OCI-LY3 (cell line): ENCODE measurements at regions not wholly inside any gene's neighbourhood (a gene's known extent, or its start where the extent isn't known, plus 50 kb on each side); places are given as distances from the start of the nearest gene placed in this dataset.

Source experiments
- H2AFZ ChIP-seq: fragments of 200-600, 300-600 bp; shearing (Covaris generic); 2 replicates; pipeline ENCODE4 v1.6.0; 2014; ENCODE audit warnings: antibody characterized with exemption, low read depth, low read length
- H3K27ac ChIP-seq: fragments of 200-600, 300-600 bp; sonication (generic); 2 replicates; pipeline ENCODE4 v1.5.1; 2014; ENCODE audit warnings: mild to moderate bottlenecking, low read length, moderate library complexity, mixed read lengths
- H3K27me3 ChIP-seq: fragments of 200-600, 300-600 bp; sonication (generic); 2 replicates; pipeline ENCODE4 v1.6.1; 2014; ENCODE audit warnings: low read depth, low read length, mixed read lengths
- H3K36me3 ChIP-seq: fragments of 200-600, 300-600 bp; sonication (generic); replicated peaks from 2 replicates; pipeline ENCODE3; 2014; ENCODE audit warnings: low read depth, low read length, mixed read lengths
- H3K4me1 ChIP-seq: fragments of 300-600, 200-600 bp; sonication (generic); 2 replicates; pipeline ENCODE4 v1.6.1; 2014; ENCODE audit warnings: low read length, mixed read lengths
- H3K4me2 ChIP-seq: fragments of 200-600, 300-600 bp; sonication (generic); 2 replicates; pipeline ENCODE4 v1.6.1; 2014; ENCODE audit warnings: low read length, mixed read lengths
- H3K4me3 ChIP-seq: fragments of 300-600, 200-600 bp; sonication (generic); 2 replicates; pipeline ENCODE4 v1.5.1; 2014; ENCODE audit warnings: antibody characterized with exemption, mild to moderate bottlenecking, low read length, moderate library complexity
- H3K79me2 ChIP-seq: fragments of 300-600, 200-600 bp; shearing (Covaris generic); 2 replicates; pipeline ENCODE4 v1.6.1; 2014; ENCODE audit warnings: mild to moderate bottlenecking, low read length, mixed read lengths
- H3K9ac ChIP-seq: fragments of 300-600, 200-600 bp; shearing (Covaris generic); 2 replicates; pipeline ENCODE4 v1.6.0; 2014; ENCODE audit warnings: mild to moderate bottlenecking, low read length, moderate library complexity
- H3K9me3 ChIP-seq: fragments of 200-600, 300-600 bp; shearing (Covaris generic); 2 replicates; pipeline ENCODE4 v1.6.1; 2014; ENCODE audit warnings: low read length, mixed read lengths; ENCODE audit not compliant: insufficient read depth
- H4K20me1 ChIP-seq: fragments of 200-600, 300-600 bp; sonication (generic); 2 replicates; pipeline ENCODE4 v1.6.1; 2016; ENCODE audit warnings: low read length, mixed read lengths; ENCODE audit not compliant: insufficient read depth
- EZH2phosphoT487 ChIP-seq: fragments of 200-600 bp; shearing (Covaris generic); IDR thresholded peaks from 2 replicates; pipeline ENCODE4 v1.6.1; 2018; ENCODE audit warnings: antibody characterized with exemption, mixed run types, low read depth
- TF ChIP-seq, protein P1 (sequence below): fragments of 200-600, 300-600 bp; sonication (generic); IDR thresholded peaks from 2 replicates; pipeline ENCODE4 v1.5.1; 2014; ENCODE audit warnings: antibody characterized with exemption, low read length, low read depth

- Histone ChIP-seq H3K79me2 (no peaks in the 10 kb centered on the region), H3K4me3 (no peak overlapping the region), H2AFZ (no peak overlapping the region), H4K20me1 (no peaks in the 10 kb centered on the region), H3K4me1 (no peaks in the 10 kb centered on the region), H3K36me3 (no peaks in the 10 kb centered on the region), H3K27me3 (no peaks in the 10 kb centered on the region), H3K9ac (no peak overlapping the region), H3K9me3 (no peaks in the 10 kb centered on the region), H3K4me2 (no peak overlapping the region), H3K27ac (no peak overlapping the region)
- TF ChIP-seq, protein P1, sequence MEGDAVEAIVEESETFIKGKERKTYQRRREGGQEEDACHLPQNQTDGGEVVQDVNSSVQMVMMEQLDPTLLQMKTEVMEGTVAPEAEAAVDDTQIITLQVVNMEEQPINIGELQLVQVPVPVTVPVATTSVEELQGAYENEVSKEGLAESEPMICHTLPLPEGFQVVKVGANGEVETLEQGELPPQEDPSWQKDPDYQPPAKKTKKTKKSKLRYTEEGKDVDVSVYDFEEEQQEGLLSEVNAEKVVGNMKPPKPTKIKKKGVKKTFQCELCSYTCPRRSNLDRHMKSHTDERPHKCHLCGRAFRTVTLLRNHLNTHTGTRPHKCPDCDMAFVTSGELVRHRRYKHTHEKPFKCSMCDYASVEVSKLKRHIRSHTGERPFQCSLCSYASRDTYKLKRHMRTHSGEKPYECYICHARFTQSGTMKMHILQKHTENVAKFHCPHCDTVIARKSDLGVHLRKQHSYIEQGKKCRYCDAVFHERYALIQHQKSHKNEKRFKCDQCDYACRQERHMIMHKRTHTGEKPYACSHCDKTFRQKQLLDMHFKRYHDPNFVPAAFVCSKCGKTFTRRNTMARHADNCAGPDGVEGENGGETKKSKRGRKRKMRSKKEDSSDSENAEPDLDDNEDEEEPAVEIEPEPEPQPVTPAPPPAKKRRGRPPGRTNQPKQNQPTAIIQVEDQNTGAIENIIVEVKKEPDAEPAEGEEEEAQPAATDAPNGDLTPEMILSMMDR = no peak
- TF ChIP-seq EZH2phosphoT487 = no peak
Observed at GRCh38 chr1:38577385-38577784, 282.2 kb downstream of the RRAGC start.

GRCh38 chr1:38576241-38576640 is 283.3 kb downstream of the RRAGC start:
- Histone ChIP-seq H3K79me2 (no peaks in the 10 kb centered on the region), H3K27ac (no peak overlapping the region), H4K20me1 (no peaks in the 10 kb centered on the region), H3K4me1 (no peaks in the 10 kb centered on the region), H3K9ac (no peak overlapping the region), H3K4me2 (no peak overlapping the region), H3K9me3 (no peaks in the 10 kb centered on the region), H3K27me3 (no peaks in the 10 kb centered on the region), H3K36me3 (no peaks in the 10 kb centered on the region), H3K4me3 (no peak overlapping the region), H2AFZ (no peak overlapping the region)
- TF ChIP-seq, protein P1 = no peak
- no peak for TF ChIP-seq EZH2phosphoT487

DNA sequence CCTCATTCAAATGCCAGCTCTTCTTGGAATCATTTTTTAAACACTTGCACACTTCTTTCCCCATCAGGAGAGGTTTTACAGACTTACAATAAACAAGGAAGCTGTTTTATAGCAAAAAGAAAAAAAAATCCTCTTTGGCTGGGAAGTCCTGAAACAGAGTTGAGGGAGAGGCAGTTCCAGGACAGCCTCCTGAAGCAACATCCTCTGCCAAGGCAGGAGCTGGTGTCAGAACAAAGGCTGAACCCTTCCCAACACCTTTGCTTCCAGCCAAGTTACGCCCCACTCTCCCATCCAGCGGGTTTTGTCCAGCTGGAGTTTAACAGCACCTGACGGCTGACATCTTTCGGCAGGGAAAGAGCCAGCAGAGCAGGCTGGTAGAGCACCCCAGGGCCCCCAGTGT is 287.8 kb downstream of the RRAGC start:
- no peak overlapping the region for H3K9ac ChIP-seq
- H3K36me3 ChIP-seq = no peaks in the 10 kb centered on the region
- no peaks in the 10 kb centered on the region for H3K79me2 ChIP-seq
- no peak overlapping the region for H2AFZ ChIP-seq
- no peak overlapping the region for H3K27ac ChIP-seq
- H4K20me1 ChIP-seq = no peaks in the 10 kb centered on the region
- no peak for TF ChIP-seq EZH2phosphoT487
- TF ChIP-seq, protein P1 = no peak
- no peaks in the 10 kb centered on the region for H3K27me3 ChIP-seq
- H3K4me1 ChIP-seq = no peaks in the 10 kb centered on the region
- H3K4me2 ChIP-seq = no peak overlapping the region
- no peaks in the 10 kb centered on the region for H3K9me3 ChIP-seq
- no peak overlapping the region for H3K4me3 ChIP-seq

DNA sequence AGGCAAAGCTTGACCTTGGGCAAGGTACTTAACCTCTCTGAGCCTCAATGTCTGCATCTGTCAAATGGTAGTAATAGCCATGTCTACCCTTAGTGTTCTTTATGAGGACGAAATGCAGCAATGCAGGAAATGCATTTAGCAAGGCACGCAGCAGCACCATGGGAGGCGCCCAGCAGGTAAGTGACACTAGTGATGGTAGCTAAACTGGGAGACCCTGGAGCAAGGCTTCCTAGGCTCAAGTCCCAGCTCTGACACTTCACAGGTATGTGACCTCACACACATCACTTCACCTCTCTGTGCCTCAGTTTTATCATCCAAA is 289.0 kb downstream of the RRAGC start:
- H2AFZ ChIP-seq = no peak overlapping the region
- no peaks in the 10 kb centered on the region for H3K27me3 ChIP-seq
- H3K36me3 ChIP-seq = no peaks in the 10 kb centered on the region
- no peak overlapping the region for H3K9ac ChIP-seq
- no peak for TF ChIP-seq EZH2phosphoT487
- TF ChIP-seq, protein P1 = no peak
- no peak overlapping the region for H3K4me2 ChIP-seq
- H4K20me1 ChIP-seq = no peaks in the 10 kb centered on the region
- H3K79me2 ChIP-seq = no peaks in the 10 kb centered on the region
- H3K27ac ChIP-seq = no peak overlapping the region
- H3K9me3 ChIP-seq = no peaks in the 10 kb centered on the region
- no peak overlapping the region for H3K4me3 ChIP-seq
- no peaks in the 10 kb centered on the region for H3K4me1 ChIP-seq
